GM10266 (cell line): ENCODE measurements at regions not wholly inside any gene's neighbourhood (a gene's known extent, or its start where the extent isn't known, plus 50 kb on each side); places are given as distances from the start of the nearest gene placed in this dataset.

ENCODE experiments used
- DNase-seq: peaks from one replicate; pipeline ENCODE4 v3.0.0; 2012; ENCODE audit errors: extremely low spot score
- TF ChIP-seq, protein P1 (sequence below): IDR thresholded peaks from 2 replicates; pipeline ENCODE4 v1.5.1; 2012; ENCODE audit warnings: mild to moderate bottlenecking, low read depth; ENCODE audit not compliant: control insufficient read depth, insufficient read depth; ENCODE audit errors: missing control alignments

DNA sequence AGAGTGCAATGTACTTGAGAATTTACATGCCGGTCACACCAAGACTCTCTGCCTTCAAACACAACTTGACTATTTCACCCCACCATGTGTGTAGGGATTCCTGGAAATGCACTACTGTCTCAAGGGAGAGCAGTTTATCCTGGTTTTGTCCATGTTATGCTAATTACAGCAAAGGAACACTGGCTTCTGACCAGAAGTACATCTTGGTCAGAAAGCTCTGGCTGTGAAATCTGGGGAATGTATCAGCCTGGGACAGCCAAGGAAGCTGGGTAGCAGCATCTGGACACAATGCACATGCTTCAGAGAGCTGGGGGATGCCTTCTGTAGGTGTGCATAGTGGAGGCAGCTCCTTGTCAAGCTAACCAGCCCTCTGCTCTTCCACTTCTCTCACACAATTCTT, 1432.6 kb upstream of the TENM3 start:
- DNase-seq = no peak
- TF ChIP-seq, protein P1, sequence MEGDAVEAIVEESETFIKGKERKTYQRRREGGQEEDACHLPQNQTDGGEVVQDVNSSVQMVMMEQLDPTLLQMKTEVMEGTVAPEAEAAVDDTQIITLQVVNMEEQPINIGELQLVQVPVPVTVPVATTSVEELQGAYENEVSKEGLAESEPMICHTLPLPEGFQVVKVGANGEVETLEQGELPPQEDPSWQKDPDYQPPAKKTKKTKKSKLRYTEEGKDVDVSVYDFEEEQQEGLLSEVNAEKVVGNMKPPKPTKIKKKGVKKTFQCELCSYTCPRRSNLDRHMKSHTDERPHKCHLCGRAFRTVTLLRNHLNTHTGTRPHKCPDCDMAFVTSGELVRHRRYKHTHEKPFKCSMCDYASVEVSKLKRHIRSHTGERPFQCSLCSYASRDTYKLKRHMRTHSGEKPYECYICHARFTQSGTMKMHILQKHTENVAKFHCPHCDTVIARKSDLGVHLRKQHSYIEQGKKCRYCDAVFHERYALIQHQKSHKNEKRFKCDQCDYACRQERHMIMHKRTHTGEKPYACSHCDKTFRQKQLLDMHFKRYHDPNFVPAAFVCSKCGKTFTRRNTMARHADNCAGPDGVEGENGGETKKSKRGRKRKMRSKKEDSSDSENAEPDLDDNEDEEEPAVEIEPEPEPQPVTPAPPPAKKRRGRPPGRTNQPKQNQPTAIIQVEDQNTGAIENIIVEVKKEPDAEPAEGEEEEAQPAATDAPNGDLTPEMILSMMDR = no peak

DNA sequence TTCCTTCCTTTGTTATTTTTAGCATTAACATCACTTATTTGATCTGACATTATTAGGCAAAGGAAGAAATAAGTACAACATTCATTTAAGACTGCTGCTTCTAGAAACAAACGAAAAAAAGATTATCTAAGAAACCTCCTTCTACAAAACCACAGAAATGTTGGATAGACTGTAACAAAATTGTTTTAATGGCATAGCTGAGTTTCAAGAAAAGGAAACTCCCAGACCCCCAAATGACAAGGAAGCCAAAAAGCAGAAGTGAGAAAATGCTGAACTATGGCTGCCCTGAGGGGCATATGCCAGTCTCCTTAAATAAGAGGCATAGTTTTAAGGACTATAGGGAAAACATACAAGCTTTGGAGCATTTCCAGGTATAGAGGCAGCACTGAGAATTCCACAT, 1431.6 kb upstream of the TENM3 start:
- TF ChIP-seq, protein P1 = no peak
- DNase-seq = no peak

DNA sequence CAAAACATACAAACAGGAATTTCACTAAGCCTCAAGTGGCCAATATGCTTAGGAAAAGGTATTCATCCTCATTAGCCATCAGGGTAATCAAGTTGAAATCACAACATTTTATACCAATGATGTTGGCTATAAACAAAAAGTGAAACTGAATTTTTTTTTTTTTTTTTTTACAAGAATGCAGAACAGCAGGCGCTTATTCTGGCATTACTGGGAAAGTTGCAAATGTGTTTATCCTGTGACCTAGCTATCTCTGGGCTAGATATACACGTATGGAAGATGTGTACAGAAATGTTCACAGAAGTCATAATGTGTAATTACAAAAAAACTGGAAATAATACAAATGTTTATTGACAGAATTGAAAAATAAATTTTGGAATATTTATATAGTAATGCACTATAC, 1430.4 kb upstream of the TENM3 start:
- TF ChIP-seq, protein P1 = no peak
- DNase-seq = no peak

DNA sequence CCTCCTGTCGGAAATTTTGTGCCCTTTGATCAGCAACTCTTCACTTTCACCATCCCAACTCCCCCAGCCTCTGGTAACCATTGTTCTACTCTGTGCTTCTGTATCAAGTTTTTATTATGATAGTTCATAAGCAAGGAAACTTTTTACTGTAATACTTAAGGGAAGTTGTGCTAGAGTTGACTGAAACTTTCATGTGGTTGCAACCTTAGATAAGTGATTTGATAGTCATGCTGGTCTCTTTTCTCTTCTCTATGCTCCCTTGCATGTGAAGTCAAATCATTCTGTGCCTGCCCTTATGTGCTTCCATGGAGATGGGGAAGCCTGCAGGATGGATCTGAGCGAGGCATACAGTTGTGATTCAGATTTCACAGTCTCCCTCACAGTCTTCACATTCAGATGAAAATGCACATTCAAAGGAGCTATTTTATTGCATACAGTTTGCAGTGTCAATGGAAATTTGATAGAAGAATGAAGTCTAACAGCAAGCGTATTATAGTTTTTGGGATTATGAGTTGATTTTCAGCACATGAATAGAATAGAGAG, 1428.3 kb upstream of the TENM3 start:
- DNase-seq = no peak

DNA sequence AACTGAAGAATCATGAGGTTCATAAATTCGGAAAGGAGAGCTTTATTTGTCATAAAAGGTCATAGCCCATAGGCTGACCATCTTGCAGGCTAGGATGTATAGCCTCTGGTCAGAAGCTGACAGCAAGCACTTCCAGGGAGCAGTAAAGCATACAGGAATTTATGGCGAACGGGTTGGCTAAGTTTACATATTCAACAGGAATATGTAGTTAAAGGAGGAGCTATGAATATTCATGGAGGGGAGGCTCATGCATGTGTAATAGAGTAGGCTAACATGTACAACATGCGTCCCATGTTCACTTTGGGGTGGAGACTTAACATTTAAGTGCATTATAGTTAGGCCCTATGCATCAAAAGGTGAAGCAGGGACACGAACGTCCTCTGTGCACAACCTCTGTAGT, 1425.7 kb upstream of the TENM3 start:
- no peak for DNase-seq
- TF ChIP-seq, protein P1 = no peak

More for the DNA sequence above, 1428.3 kb upstream of the TENM3 start:
- TF ChIP-seq, protein P1 = no peak

- DNase-seq = no peak
- TF ChIP-seq, protein P1 = no peak
These were observed 1420.1 kb upstream of the TENM3 start for GRCh38 chr4:180823108-180823507.

DNA sequence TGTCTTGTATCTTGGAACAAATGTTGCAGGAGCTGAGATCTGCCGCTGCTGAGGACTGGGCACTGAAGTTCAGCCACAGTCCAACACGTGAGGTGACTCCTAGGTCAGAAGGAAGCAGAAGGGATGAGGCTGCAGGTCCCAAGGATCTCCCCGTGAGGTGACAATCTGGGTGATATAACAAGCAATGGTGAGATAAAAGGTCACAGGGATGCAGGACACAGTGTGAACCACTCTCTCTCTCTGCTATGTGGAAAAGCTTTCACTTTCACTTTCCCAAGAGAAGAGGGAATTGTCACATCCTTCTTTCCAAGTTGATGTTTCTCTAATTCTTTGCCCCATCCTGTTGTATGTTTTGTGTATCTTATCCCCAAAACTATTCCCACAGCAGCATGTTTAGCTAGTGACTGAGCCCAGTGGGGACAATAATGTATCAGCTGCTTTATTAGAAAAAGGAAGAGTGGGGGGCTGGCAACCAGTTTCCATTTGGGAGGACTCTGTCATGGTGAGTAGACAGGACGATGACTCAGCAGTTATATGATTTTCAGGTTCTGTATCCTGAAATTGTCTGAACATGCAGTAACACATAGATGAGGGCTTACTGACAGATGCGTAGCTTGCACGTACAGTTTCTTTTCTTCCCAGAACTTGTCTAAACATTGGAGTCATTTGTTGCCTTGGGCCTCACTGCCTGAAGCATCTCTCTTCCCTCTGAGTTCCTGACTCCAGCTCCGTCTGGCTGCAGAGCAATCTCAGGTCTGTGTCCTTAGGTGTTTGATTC, 1415.8 kb upstream of the TENM3 start:
- DNase-seq = no peak
- TF ChIP-seq, protein P1 = no peak
